Islet of Langerhans (tissue), 1 donor: ENCODE measurements at regions not wholly inside any gene's neighbourhood (a gene's known extent, or its start where the extent isn't known, plus 50 kb on each side); places are given as distances from the start of the nearest gene placed in this dataset.

ENCODE experiments used
- FAIRE-seq: peaks from one replicate; lab custom pipeline; 2011; peaks lifted over from hg19 to GRCh38; lab: Jason Lieb, UNC

- no peak for FAIRE-seq
These were observed 507.2 kb downstream of the TBC1D22A start for GRCh38 chr22:47269516-47270088.

DNA sequence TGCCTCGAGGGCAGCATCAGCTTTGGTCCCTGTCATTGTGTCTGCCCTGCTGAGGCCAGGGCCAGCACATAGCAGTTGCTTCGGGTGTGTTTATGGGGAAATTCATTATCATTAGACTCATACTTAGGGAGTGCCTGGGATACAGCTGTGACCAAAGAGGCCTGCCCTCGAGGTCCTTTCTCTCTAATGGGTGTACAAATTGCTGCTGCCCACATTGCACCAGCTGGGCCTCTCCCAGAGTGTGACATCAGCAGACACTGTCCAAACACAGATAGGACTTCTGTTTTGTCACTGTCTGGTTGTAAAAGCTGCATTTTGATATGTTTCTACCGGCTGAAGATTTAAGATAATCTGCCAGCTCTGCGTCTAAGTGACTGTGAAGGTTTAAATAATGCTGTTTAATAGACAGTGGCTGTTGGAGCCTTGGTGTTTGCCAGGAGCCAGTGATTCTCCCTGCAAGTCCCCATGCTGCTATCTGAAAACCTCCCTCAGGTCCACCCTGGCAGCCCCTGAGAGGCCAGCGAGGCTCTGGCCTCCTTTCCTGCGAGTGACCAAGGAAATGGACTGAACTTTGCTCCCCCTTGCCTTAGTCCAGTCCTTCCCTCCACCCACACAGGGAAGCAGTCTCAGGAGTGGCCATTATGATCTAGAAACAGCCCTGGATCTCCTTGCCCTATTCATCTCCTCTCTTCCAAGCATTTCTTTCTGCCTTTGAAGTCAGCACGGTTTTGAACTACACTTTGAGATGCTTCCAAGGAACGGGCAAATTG lies 505.2 kb downstream of the TBC1D22A start:
- no peak for FAIRE-seq

DNA sequence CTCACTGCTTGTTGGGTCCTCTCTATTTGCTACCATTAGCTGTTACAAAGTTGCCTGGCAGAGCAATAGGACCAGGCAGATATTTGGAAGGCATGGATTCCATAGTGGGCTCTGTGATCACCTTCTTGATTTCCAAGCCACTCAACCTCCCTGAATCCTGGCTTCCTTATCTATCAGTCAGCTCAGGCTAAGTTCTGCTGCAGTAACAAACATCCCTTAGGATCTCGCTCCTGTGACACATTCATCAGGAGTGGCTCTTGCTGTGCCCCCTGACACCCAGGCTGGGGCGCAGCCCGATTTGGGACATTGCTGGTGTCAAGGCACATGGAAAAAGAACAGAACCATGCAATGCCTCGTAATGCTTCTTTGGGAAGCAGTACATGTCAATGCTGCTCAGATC lies 503.9 kb downstream of the TBC1D22A start:
- no peak for FAIRE-seq

DNA sequence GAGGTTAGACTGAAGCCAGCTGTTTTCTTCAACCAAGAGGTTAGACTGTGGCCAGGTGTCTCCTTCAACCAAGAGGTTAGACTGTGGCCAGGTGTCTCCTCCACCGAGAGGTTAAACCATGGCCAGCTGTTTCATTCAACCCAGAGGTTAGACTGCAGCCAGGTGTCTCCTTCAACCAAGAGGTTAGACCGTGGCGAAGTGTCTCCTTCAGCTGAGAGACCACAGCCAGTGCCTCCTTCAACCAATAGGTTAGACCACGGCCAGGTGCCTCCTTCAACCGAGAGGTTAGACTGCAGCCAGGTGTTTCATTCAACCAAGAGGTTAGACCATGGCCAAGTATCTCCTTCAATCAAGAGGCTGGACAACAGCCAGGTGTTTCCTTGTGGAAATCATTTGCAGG lies 498.1 kb downstream of the TBC1D22A start:
- FAIRE-seq = no peak

DNA sequence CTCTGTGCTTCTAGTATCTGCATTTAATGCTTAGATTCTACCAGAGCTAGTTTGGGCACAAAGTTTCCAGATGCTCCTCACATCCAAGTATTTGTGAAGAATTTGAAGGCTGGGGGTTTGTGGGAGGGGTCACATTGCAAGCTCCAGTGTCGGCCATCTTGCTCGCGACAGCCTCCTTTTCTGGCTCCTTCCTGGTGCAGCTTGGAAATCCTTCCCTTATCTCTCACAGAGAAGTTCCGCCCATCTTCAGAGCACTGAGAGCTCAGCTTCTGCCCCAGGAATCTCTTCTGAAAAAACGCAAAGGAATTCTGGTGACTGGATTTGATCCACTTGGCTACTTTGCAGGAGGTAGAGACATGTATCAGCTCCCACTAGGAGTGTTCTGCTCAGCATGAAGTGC lies 497.5 kb downstream of the TBC1D22A start:
- FAIRE-seq = no peak

DNA sequence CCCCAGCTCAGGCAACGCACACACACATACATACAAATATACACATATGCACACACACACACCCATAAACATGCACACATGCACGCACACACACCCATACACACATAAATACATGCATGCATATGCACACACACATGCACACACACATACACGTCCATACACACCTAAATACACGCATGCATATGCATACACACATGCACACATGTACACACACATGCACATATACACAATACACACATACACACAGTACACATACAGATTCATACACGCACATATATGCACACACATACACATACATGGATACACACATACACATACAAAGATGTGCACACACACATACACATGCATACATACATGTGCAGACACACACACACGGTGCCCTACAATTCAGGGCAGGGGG lies 496.6 kb downstream of the TBC1D22A start:
- no peak for FAIRE-seq

DNA sequence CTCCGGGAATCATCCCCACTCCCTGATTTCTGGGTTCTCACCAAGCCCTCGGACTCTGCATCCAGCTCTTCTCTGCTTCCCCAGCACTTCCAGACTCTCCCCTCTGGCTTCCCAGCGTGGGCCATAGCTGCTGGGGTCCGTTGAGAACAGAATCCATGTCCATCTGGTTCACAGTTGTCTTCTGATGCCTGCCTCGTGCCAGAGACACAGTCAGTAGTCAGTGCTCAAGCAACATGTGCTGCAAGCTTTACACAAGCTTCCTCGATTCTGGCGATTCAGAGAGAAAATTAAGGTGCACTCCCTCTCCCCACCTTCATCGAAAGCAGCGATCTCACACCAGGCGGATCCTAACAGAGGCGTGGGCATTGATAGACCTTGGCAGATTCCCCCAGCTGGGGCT lies 495.5 kb downstream of the TBC1D22A start:
- FAIRE-seq = no peak

- no peak for FAIRE-seq
These were observed 495.1 kb downstream of the TBC1D22A start for GRCh38 chr22:47257566-47257965.

- FAIRE-seq = no peak
These were observed 489.5 kb downstream of the TBC1D22A start for GRCh38 chr22:47251911-47252310.

- FAIRE-seq = no peak
These were observed 488.7 kb downstream of the TBC1D22A start for GRCh38 chr22:47250995-47251765.

DNA sequence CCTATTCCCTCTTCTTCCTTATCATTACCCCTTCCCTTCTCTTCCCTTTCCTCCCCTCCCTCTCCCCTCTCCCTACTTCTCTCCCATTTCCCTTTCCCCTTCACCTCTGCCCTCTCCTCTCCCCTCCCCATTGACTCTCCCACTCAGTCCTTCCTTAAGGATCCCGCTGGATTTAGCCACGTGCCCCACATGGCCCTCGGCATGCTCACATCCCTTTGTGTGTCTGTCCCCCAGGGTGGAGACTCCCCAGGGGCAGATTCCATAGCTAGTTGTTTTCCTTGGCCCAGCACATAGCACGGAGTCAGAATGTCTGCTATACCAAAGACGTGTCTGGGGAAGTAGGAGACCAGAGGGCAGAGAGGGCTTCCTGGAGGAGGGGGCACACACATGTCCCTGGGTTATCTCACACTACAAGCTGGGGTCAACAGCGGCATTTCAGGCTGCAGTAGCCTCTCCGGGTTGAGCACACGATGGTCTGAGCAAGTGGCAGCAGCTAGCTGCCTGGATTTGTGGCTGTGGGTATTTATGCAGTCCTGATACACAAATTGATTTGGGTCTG lies 487.0 kb downstream of the TBC1D22A start:
- no peak for FAIRE-seq

DNA sequence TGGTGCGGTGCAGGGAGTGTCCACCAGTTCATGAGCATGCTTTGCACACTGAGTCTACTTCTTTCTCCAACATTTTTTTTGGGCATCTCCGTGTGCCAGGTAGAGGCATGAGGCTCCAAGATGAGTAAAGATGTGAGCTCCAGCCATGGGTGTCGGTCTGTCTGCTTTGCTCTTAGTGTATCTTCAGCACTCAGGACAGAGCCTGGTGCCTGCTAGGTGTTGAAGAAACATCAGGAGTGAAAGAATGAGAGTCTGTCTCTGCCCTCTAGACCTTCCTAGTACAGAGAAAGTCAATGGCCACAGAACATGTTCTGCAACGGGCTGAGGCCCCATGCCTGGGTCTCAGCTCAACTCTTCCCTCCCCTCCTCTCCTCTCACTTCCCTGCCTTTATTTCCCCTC lies 486.5 kb downstream of the TBC1D22A start:
- no peak for FAIRE-seq

DNA sequence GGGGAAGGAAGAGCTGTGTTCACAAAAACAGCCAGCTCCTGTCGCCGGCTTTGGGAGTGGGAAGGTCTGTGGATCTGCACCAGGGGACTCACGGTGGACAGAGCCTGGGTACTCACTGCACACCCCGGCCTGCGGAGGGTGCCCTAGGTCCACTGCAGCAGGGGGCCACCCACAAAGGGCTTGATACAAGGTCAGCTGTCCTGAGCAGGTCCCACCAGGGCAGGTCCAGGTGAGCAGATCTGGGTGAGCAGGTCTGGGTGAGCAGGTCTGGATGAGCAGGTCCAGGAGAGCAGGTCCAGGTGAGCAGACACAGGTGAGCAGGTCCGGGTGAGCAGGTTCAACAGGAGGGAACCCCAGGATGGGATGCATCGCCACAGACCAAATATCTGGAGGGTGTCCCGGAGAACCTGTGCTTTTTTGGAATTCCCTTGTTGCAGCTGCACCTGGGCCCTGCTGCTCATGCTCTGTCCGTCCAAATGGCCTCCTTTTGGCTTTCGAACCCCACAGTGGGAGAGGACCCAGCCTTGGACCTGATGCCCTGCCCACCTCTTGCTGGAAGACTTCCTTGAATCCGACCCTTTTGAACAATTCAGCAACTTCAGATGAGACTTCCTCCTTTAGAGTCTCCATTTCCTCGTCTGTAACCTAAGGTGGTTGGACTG lies 485.3 kb downstream of the TBC1D22A start:
- FAIRE-seq = no peak

DNA sequence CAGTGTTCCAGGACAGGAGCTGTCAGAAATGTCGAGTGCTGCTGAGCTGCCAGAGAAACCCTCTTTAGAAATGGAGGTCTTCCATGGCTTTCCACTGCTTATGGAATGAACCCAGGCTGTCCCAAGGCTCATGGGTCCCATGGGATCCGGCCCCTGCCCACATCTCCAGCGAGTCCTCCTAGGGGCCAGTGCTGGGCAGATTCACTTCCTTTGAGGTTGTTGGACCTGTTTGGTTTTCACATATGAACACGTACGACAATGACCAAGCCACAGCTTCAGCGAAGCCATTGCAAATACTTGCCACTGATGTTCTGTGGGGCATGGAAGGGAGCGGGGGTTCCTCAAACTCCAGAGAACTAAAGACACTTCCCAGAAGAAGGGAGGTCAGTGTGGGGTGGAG lies 483.3 kb downstream of the TBC1D22A start:
- FAIRE-seq = no peak

DNA sequence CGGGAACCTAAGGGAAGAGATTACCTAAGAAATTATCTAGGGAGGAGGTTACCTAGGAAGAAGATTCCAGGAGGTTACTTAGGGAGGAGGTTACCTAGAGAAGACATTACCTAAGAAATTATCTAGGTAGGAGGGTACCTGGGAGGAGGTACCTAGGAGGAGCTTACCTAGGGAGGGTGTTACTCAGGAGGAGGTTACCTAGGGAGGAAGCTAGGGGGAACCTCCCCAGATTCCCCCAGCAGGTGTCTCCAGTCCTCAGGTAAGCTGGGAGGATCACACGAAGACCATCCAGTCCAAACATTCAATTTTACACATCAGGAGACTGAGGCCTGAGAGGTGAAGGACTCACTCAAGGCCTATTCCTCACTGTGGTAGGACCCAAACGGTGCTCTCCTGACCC lies 482.8 kb downstream of the TBC1D22A start:
- FAIRE-seq = no peak

DNA sequence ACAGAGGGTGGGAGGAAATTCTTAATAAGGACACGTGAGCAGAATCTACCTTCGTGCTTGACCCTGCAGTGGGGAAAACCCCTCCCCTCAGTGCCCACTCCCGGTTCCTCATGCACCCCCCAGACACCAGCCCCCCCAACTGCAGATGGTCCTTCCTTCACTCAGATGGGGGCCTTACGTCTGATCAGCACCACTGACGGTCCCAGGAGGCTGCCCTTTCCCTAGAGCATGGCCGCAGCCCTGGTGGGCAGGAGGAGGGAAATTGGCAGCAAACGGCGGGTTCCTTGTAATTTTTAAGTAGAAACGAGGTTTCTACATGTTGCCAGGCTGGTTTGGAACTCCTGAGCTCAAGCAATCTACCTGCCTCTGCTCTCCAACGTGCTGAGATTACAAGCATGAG lies 477.7 kb downstream of the TBC1D22A start:
- no peak for FAIRE-seq

- FAIRE-seq = no peak
These were observed 477.0 kb downstream of the TBC1D22A start for GRCh38 chr22:47239474-47239860.

DNA sequence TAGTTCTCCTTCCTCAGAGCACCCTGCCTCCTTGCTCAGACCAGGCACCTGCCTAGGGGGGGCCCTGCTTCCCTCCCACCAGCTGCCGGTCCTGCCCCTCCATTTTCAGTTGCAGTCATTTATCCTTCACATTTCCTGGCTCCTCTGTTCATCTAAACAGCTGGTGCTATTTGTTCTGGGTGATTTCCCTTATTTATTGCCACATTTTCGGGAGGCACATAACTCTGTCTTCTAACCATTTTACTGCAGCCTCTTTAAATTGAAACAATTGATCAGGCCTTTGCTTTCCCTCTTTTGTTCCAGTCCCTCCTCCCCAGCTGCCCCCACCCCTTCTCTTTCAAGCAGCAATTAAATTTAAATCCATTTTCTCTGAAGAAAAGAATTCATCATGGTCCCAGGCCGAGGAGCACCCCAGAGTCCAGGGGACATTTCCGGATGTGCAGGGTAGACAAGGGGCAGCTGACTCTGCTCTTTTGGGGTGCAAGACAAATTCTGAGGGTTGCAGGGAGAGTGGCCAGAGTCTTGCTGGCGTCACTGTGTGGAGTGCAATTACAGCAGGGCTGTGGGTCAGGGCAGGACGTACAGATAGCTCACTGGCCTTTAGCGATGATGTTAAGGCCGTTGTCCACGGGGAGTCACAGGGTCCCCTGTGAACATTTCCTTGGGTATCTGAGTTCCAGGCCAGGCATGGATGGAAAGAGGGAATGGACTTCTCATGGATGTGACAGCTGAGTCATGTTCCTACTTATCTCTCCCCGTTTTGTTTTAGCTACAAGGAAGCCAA lies 476.4 kb downstream of the TBC1D22A start:
- no peak for FAIRE-seq

GRCh38 chr22:47237890-47238480 lies 475.5 kb downstream of the TBC1D22A start:
- no peak for FAIRE-seq

- FAIRE-seq = no peak
These were observed 474.3 kb downstream of the TBC1D22A start for GRCh38 chr22:47236718-47237117.

GRCh38 chr22:47236161-47236560 lies 473.7 kb downstream of the TBC1D22A start:
- no peak for FAIRE-seq
